Karpas-422 (cell line): ENCODE measurements at regions not wholly inside any gene's neighbourhood (a gene's known extent, or its start where the extent isn't known, plus 50 kb on each side); places are given as distances from the start of the nearest gene placed in this dataset.

Experiments used
- DNase-seq: peaks from one replicate; pipeline ENCODE4 v3.0.0-alpha.2; 2015
- H2AFZ ChIP-seq: fragments of 200-600 bp; sonication (generic); 2 replicates; pipeline ENCODE4 v1.6.1; 2014; ENCODE audit warnings: antibody characterized with exemption, low read length, mixed read lengths
- H3K27ac ChIP-seq: fragments of 200-600 bp; sonication (generic); 2 replicates; pipeline ENCODE4 v1.5.1; 2014; ENCODE audit warnings: mild to moderate bottlenecking, low read length, moderate library complexity
- H3K27me3 ChIP-seq: fragments of 200-600 bp; sonication (generic); 2 replicates; pipeline ENCODE4 v1.6.1; 2014; ENCODE audit warnings: low read length, mixed read lengths
- H3K36me3 ChIP-seq: fragments of 200-600 bp; sonication (generic); 2 replicates; pipeline ENCODE4 v1.6.1; 2014; ENCODE audit warnings: low read length, mixed read lengths; ENCODE audit not compliant: insufficient read depth
- H3K4me1 ChIP-seq: fragments of 200-600 bp; sonication (generic); 2 replicates; pipeline ENCODE4 v1.6.1; 2014; ENCODE audit warnings: mild to moderate bottlenecking, low read length, mixed read lengths
- H3K4me2 ChIP-seq: fragments of 200-600 bp; sonication (generic); 2 replicates; pipeline ENCODE4 v1.6.1; 2014; ENCODE audit warnings: low read length, low read depth, mild to moderate bottlenecking; ENCODE audit not compliant: poor library complexity, severe bottlenecking
- H3K4me3 ChIP-seq: fragments of 200-600 bp; sonication (generic); 2 replicates; pipeline ENCODE4 v1.5.1; 2014; ENCODE audit warnings: mild to moderate bottlenecking, antibody characterized with exemption, low read length, mixed read lengths
- H3K79me2 ChIP-seq: fragments of 200-600 bp; sonication (generic); 2 replicates; pipeline ENCODE4 v1.6.1; 2014; ENCODE audit warnings: mild to moderate bottlenecking, low read length, mixed read lengths
- H3K9ac ChIP-seq: fragments of 200-600 bp; sonication (generic); 2 replicates; pipeline ENCODE4 v1.6.0; 2014; ENCODE audit warnings: low read length
- H3K9me2 ChIP-seq: fragments of 200-600 bp; sonication (generic), shearing (Covaris generic); replicated peaks from 2 replicates; pipeline ENCODE4 v1.6.0; 2014; ENCODE audit warnings: mild to moderate bottlenecking, low read length, moderate library complexity; ENCODE audit not compliant: insufficient read depth
- H3K9me3 ChIP-seq: fragments of 300-700, 200-600 bp; sonication (generic); 2 replicates; pipeline ENCODE4 v1.6.1; 2014; ENCODE audit warnings: low read length, mixed read lengths
- H4K20me1 ChIP-seq: fragments of 200-600 bp; sonication (generic); 2 replicates; pipeline ENCODE4 v1.6.1; 2014; ENCODE audit warnings: mild to moderate bottlenecking, antibody characterized with exemption, low read length, low read depth; ENCODE audit not compliant: insufficient read depth

DNA sequence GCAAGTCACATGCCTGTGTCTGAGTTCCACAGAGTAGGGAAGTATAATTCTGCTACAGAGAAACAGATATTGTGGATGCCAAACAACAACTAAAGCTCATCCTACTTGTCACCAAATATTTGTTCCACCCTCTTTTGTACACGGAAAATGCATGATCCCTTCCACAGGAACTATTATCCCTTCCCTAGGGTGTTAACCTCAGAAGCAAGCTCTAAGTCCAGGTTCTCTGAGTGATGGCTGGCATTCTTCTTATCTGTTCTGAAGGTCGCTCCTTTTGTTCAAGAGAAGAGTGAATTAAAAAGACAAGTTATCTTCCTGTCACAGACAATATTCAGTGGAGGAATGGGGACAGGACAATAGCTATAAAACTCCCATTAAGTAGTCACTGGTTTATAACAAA lies 460.1 kb upstream of the GCFC2 start:
- no peaks in the 10 kb centered on the region for H3K27me3 ChIP-seq
- H3K27ac ChIP-seq = no peak overlapping the region
- no peaks in the 10 kb centered on the region for H3K79me2 ChIP-seq
- no peak overlapping the region for H3K4me2 ChIP-seq
- H3K4me1 ChIP-seq = no peaks in the 10 kb centered on the region
- H3K4me3 ChIP-seq = no peak overlapping the region
- H3K9me2 ChIP-seq = no peaks in the 10 kb centered on the region
- no peaks in the 10 kb centered on the region for H4K20me1 ChIP-seq
- H3K9ac ChIP-seq = no peak overlapping the region
- no peak for DNase-seq
- peaks cover 18% of the 10 kb centered on the region for H3K9me3 ChIP-seq
- no peak overlapping the region for H2AFZ ChIP-seq
- no peaks in the 10 kb centered on the region for H3K36me3 ChIP-seq

DNA sequence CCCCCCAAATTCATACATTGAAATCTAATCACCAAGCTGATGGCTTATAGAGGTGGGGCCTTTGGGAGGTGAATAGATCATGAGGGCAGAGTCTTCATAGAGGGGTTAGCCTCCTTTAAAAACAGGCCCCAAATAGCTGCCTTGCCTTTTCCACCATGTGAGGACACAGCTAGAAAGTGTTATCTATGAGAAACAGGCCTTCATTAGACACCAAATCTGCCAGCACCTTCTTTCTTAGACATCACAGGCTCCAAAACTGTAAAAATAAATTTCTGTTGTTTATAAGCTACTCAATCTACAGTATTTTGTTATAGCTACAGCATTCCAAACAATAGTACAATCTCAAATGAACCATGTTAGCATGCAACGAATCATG lies 459.3 kb upstream of the GCFC2 start:
- peaks cover 12% of the 10 kb centered on the region for H3K9me3 ChIP-seq
- H3K27me3 ChIP-seq = no peaks in the 10 kb centered on the region
- no peak overlapping the region for H3K9ac ChIP-seq
- no peak overlapping the region for H2AFZ ChIP-seq
- H3K4me1 ChIP-seq = no peaks in the 10 kb centered on the region
- no peaks in the 10 kb centered on the region for H3K36me3 ChIP-seq
- DNase-seq = no peak
- no peak overlapping the region for H3K4me3 ChIP-seq
- no peak overlapping the region for H3K27ac ChIP-seq
- no peaks in the 10 kb centered on the region for H3K79me2 ChIP-seq
- no peak overlapping the region for H3K4me2 ChIP-seq
- H3K9me2 ChIP-seq = no peaks in the 10 kb centered on the region
- no peaks in the 10 kb centered on the region for H4K20me1 ChIP-seq

DNA sequence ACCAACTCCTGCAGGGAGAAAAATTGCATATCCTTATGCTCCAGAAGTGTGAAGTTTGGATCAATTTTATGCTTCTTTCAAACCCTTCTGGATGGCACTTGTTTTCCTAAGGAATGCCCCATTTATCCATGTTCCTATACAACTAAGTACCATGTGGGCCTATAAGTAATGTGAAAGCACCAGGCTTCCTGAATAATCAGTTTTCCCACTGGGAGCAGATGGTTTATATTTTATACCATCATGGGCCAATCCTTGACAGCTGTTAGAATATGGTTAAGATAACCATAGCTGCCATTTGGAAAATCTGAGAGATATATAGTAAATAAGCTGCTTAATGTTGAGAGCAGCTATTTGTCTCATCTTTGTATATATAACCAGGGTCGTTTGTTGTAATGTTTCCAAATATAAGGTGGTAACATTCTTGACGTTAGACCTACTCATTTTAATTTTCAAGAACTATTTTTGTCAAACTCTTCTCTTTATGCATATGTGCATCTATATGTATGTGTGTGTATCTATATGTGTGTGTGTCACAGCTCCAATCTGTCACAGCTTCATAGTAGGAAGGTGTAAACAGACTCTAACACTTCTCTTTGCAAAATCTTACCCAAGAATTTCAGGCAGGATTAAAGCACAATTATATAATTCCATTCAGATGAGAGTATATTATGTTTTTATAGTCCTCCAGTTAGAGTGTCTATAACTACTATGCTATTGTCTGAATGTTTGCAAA lies 458.7 kb upstream of the GCFC2 start:
- Histone ChIP-seq H3K4me1 (no peaks in the 10 kb centered on the region), H3K27ac (no peak overlapping the region), H3K4me3 (no peak overlapping the region), H3K79me2 (no peaks in the 10 kb centered on the region), H3K9ac (no peak overlapping the region), H3K36me3 (no peaks in the 10 kb centered on the region), H3K9me2 (no peaks in the 10 kb centered on the region), H3K9me3 (peaks cover 6% of the 10 kb centered on the region), H3K27me3 (no peaks in the 10 kb centered on the region), H3K4me2 (no peak overlapping the region), H4K20me1 (no peaks in the 10 kb centered on the region), H2AFZ (no peak overlapping the region)
- no peak for DNase-seq

DNA sequence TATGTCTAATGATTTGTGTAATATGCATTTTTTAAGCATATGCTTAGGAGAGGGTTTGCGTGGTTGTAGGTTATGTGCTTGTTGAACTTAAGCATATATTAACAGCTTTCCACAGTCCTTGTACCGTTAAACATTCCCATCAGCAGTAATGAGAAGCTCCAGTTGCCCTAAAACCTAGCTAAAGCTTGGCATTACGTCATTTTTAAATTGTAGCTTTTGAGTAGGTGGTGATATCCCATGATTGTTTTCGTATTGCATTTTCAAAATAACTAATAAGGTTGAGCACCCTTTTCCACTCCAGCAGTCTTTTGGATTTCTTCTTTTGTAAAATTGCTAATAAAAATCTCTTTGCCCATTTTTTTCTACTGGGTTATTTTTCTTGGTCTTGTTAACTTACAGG lies 453.1 kb upstream of the GCFC2 start:
- Histone ChIP-seq H3K4me1 (no peaks in the 10 kb centered on the region), H4K20me1 (no peaks in the 10 kb centered on the region), H3K9me2 (no peaks in the 10 kb centered on the region), H3K27me3 (no peaks in the 10 kb centered on the region), H3K27ac (no peak overlapping the region), H3K9ac (no peak overlapping the region), H3K4me3 (no peak overlapping the region), H3K36me3 (no peaks in the 10 kb centered on the region), H3K9me3 (no peaks in the 10 kb centered on the region; the same call in 1 of the 2 replicates), H3K79me2 (no peaks in the 10 kb centered on the region), H3K4me2 (no peak overlapping the region), H2AFZ (no peak overlapping the region)
- no peak for DNase-seq

DNA sequence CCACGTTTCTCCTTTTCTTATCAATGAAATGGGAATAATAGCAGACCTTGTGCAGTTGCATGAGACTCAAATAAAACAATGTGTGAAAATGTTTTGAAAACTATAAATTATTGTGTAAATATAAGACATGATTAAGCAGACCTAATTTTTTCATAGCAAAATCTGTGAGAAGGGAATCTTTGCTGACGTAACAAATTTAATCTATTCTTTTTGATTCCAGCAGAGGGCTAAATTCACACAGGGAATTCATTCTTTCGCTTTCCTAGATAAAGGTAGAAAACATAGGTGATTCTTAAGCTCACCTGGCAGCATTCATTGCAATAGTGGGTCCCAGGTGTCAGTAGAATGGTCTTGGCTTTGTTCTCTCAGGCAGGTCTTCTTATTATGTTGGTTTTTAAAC lies 450.0 kb upstream of the GCFC2 start:
- H3K4me2 ChIP-seq = no peak overlapping the region
- H3K4me1 ChIP-seq = no peaks in the 10 kb centered on the region
- H4K20me1 ChIP-seq = no peaks in the 10 kb centered on the region
- no peak overlapping the region for H2AFZ ChIP-seq
- H3K27me3 ChIP-seq = no peaks in the 10 kb centered on the region
- no peak overlapping the region for H3K27ac ChIP-seq
- no peak overlapping the region for H3K9ac ChIP-seq
- 0 out of 2 replicates have a peak, but pooled peaks cover 3% of the 10 kb centered on the region for H3K9me3 ChIP-seq
- no peaks in the 10 kb centered on the region for H3K9me2 ChIP-seq
- H3K79me2 ChIP-seq = no peaks in the 10 kb centered on the region
- no peaks in the 10 kb centered on the region for H3K36me3 ChIP-seq
- H3K4me3 ChIP-seq = no peak overlapping the region
- DNase-seq = no peak

DNA sequence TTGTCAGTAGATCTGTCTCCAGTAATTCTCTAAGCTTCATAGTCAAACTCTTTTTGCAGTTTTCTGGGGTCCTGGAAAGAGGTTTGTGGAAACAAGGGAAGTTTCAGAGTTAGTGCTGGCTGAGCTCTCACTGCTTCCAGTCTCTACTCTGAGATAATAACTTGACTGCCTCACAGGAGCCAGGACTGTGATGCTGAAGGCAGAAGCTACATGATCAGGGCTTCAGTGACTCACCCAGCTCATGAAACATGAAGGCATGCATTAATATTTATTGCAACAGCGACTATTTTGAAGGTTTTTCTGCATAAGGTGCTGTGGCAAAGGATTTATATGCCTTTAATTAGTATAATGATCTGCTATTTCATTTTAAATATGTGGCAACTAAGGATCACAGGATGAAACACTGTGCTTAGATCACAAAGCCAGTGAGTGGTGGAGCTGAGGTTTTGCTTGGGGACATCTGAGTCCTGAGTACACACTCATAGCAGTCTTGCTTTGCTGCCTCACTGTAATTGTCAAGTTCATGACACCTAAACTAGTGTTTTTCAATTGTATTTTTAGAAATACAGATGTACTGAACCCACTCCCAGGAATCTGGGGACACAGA lies 448.4 kb upstream of the GCFC2 start:
- no peak overlapping the region for H3K4me3 ChIP-seq
- no peak for DNase-seq

DNA sequence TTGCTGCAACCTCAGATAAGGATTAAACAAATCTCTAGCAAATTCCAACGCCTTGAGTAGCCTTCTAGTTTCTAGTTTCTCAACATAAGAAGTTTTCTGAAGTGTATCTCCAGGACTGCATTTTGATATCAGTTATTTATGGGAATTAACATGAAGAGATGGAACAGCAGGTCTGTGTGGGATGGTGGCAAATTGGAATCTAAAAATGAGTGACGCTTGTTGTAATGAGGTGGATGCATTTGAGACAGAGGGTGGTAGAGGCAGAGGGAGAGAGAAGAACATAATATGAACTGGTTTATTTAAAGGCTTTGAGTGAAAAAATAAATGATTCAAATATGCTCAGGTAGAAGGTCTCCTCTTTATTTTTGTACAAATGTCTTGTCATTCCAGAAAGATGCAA lies 446.8 kb upstream of the GCFC2 start:
- DNase-seq = no peak
- H3K4me1 ChIP-seq = no peaks in the 10 kb centered on the region
- H3K79me2 ChIP-seq = no peaks in the 10 kb centered on the region
- H3K36me3 ChIP-seq = no peaks in the 10 kb centered on the region
- H4K20me1 ChIP-seq = no peaks in the 10 kb centered on the region
- H3K9me3 ChIP-seq = 0 out of 2 replicates have a peak, but pooled peaks cover 3% of the 10 kb centered on the region
- H2AFZ ChIP-seq = no peak overlapping the region
- H3K27me3 ChIP-seq = no peaks in the 10 kb centered on the region
- no peak overlapping the region for H3K4me2 ChIP-seq
- H3K9me2 ChIP-seq = no peaks in the 10 kb centered on the region
- H3K4me3 ChIP-seq = no peak overlapping the region
- no peak overlapping the region for H3K9ac ChIP-seq
- H3K27ac ChIP-seq = no peak overlapping the region

More for the DNA sequence above, 448.4 kb upstream of the GCFC2 start:
- Histone ChIP-seq H3K27ac (no peak overlapping the region), H3K27me3 (no peaks in the 10 kb centered on the region), H3K79me2 (no peaks in the 10 kb centered on the region), H3K4me1 (no peaks in the 10 kb centered on the region), H3K9me3 (0 out of 2 replicates have a peak, but pooled peaks cover 3% of the 10 kb centered on the region), H2AFZ (no peak overlapping the region), H3K9me2 (no peaks in the 10 kb centered on the region), H3K9ac (no peak overlapping the region), H3K4me2 (no peak overlapping the region), H3K36me3 (no peaks in the 10 kb centered on the region), H4K20me1 (no peaks in the 10 kb centered on the region)

DNA sequence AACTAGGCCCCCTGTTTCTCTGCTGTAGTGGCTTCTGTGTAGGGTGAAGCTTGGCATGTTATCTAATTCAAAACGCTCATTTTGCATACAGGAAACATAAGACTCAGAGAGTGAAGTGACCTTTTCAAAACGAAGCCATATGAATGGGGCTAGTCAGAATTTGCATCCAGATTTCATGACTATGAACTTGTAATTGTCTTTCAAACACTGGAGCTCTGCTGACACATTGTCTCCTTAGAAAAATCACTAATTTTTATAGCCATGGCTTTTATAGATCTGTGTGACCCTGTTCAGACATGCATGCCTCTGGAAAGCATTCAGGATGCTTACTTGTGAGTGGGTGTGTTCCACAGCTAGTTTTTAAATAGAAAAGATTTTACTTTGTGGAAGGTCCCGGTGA lies 444.3 kb upstream of the GCFC2 start:
- H2AFZ ChIP-seq = no peak overlapping the region
- H3K27ac ChIP-seq = no peak overlapping the region
- peaks cover 7% of the 10 kb centered on the region; the same call in 1 of the 2 replicates for H3K9me3 ChIP-seq
- no peaks in the 10 kb centered on the region for H3K36me3 ChIP-seq
- H3K27me3 ChIP-seq = no peaks in the 10 kb centered on the region
- DNase-seq = no peak
- no peak overlapping the region for H3K9ac ChIP-seq
- H3K4me3 ChIP-seq = no peak overlapping the region
- no peaks in the 10 kb centered on the region for H3K79me2 ChIP-seq
- 0 out of 2 replicates have a peak, but pooled peaks cover 5% of the 10 kb centered on the region for H3K9me2 ChIP-seq
- no peaks in the 10 kb centered on the region for H3K4me1 ChIP-seq
- no peaks in the 10 kb centered on the region for H4K20me1 ChIP-seq
- no peak overlapping the region for H3K4me2 ChIP-seq
